HUES48 (cell line): ENCODE measurements at regions not wholly inside any gene's neighbourhood (a gene's known extent, or its start where the extent isn't known, plus 50 kb on each side); places are given as distances from the start of the nearest gene placed in this dataset.

Experiments used
- H3K27ac ChIP-seq: one replicate; pipeline ENCODE4 v1.7.0; 2013; ENCODE audit warnings: low read depth, low read length, inconsistent platforms
- H3K27me3 ChIP-seq: 2 replicates; pipeline ENCODE4 v1.6.1; 2013; ENCODE audit warnings: mild to moderate bottlenecking, low read length; ENCODE audit not compliant: control insufficient read depth, insufficient read depth
- H3K36me3 ChIP-seq: 2 replicates; pipeline ENCODE4 v1.6.1; 2013; ENCODE audit warnings: low read length; ENCODE audit not compliant: control insufficient read depth, insufficient read depth
- H3K4me1 ChIP-seq: 2 replicates; pipeline ENCODE4 v1.6.1; 2013; ENCODE audit warnings: mild to moderate bottlenecking, low read length; ENCODE audit not compliant: control insufficient read depth, insufficient read depth
- H3K4me3 ChIP-seq: 2 replicates; pipeline ENCODE4 v1.5.1; 2013; ENCODE audit warnings: mild to moderate bottlenecking, low read depth, low read length
- H3K9ac ChIP-seq: 2 replicates; pipeline ENCODE4 v1.6.1; 2013; ENCODE audit warnings: mild to moderate bottlenecking, low read depth, low read length, moderate library complexity
- H3K9me3 ChIP-seq: 2 replicates; pipeline ENCODE4 v1.6.1; 2013; ENCODE audit warnings: low read length; ENCODE audit not compliant: control insufficient read depth, insufficient read depth

GRCh38 chr20:7361321-7361720 lies 578.9 kb downstream of the HAO1 start:
- Histone ChIP-seq H3K9ac (no peak overlapping the region), H3K4me1 (peaks cover 7% of the 10 kb centered on the region; the same call in 1 of the 2 replicates), H3K36me3 (no peaks in the 10 kb centered on the region), H3K9me3 (no peaks in the 10 kb centered on the region; the same call in 1 of the 2 replicates), H3K4me3 (no peak overlapping the region), H3K27me3 (no peaks in the 10 kb centered on the region), H3K27ac (no peak overlapping the region)

GRCh38 chr20:7361931-7362330 lies 578.3 kb downstream of the HAO1 start:
- Histone ChIP-seq H3K27me3 (no peaks in the 10 kb centered on the region), H3K4me3 (no peak overlapping the region), H3K9ac (no peak overlapping the region), H3K9me3 (no peaks in the 10 kb centered on the region; the same call in 1 of the 2 replicates), H3K4me1 (peaks cover 7% of the 10 kb centered on the region; the same call in 1 of the 2 replicates), H3K27ac (no peak overlapping the region), H3K36me3 (no peaks in the 10 kb centered on the region)

- H3K36me3 ChIP-seq, result no peaks in the 10 kb centered on the region
- H3K9ac ChIP-seq, result no peak overlapping the region
- H3K4me1 ChIP-seq, result peaks cover 7% of the 10 kb centered on the region; the same call in 1 of the 2 replicates
- no peaks in the 10 kb centered on the region; the same call in 1 of the 2 replicates for H3K9me3 ChIP-seq
- H3K27me3 ChIP-seq, result no peaks in the 10 kb centered on the region
- H3K27ac ChIP-seq, result no peak overlapping the region
- no peak overlapping the region for H3K4me3 ChIP-seq
These were observed 577.7 kb downstream of the HAO1 start for GRCh38 chr20:7362601-7363000.

- H3K36me3 ChIP-seq, result no peaks in the 10 kb centered on the region
- no peaks in the 10 kb centered on the region; the same call in 1 of the 2 replicates for H3K9me3 ChIP-seq
- H3K27ac ChIP-seq, result no peak overlapping the region
- H3K27me3 ChIP-seq, result no peaks in the 10 kb centered on the region
- H3K4me3 ChIP-seq, result no peak overlapping the region
- H3K9ac ChIP-seq, result no peak overlapping the region
- peaks cover 5% of the 10 kb centered on the region; the same call in 1 of the 2 replicates for H3K4me1 ChIP-seq
These were observed 574.1 kb downstream of the HAO1 start for GRCh38 chr20:7366189-7366588.

DNA sequence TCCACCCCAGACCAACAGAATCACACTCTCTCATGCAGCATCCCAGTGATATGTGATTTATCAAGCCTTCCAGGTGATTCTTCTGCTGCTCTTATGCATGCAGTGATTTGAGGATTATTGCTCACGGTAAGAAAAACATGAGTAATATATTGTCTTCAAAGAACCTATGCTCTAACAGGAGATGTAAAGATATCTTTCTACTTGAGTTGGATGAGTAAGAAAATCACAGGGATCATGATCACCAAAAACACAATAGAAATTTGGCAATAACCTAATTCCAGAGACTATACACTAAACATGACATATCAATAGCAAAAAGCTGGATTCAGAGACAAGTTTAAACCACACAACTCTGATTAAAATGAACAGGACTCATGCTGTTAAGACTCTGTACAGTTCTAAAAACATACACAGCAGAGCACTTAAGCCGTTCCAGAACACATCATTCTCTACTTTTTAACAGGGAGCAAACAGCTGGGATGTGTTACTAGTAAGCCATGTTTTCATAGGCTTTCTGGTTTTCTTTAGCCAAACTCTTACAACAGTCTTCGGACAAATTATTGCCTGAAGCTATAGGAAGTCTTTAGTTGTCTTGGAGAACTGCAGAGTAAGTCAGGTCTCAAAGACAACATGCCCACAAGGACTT lies 568.6 kb downstream of the HAO1 start:
- Histone ChIP-seq H3K9ac (no peak overlapping the region), H3K9me3 (no peaks in the 10 kb centered on the region), H3K4me3 (no peak overlapping the region), H3K36me3 (no peaks in the 10 kb centered on the region), H3K4me1 (no peaks in the 10 kb centered on the region), H3K27me3 (no peaks in the 10 kb centered on the region), H3K27ac (no peak overlapping the region)

DNA sequence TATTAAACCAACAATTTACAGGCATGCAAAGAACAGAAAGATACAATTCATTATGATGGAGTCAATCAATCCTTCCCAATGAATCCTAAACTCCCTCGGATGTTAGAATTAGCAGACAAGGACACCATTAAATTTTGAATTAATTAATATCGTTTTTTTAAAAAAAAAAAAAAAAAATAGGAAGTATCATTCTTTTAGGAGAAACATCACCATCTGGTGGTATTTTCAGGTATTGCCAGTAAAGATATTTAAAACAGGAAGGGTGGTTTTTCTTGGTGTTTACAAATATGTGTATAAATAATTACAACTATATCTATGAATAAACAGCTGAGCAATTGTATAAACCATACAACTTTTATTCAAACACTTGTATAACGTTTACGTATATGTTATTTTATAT lies 564.4 kb downstream of the HAO1 start:
- no peaks in the 10 kb centered on the region for H3K27me3 ChIP-seq
- H3K27ac ChIP-seq, result no peak overlapping the region
- no peaks in the 10 kb centered on the region for H3K36me3 ChIP-seq
- H3K9me3 ChIP-seq, result no peaks in the 10 kb centered on the region
- no peak overlapping the region for H3K9ac ChIP-seq
- H3K4me1 ChIP-seq, result 0 out of 2 replicates have a peak, but pooled peaks cover 5% of the 10 kb centered on the region
- no peak overlapping the region for H3K4me3 ChIP-seq

DNA sequence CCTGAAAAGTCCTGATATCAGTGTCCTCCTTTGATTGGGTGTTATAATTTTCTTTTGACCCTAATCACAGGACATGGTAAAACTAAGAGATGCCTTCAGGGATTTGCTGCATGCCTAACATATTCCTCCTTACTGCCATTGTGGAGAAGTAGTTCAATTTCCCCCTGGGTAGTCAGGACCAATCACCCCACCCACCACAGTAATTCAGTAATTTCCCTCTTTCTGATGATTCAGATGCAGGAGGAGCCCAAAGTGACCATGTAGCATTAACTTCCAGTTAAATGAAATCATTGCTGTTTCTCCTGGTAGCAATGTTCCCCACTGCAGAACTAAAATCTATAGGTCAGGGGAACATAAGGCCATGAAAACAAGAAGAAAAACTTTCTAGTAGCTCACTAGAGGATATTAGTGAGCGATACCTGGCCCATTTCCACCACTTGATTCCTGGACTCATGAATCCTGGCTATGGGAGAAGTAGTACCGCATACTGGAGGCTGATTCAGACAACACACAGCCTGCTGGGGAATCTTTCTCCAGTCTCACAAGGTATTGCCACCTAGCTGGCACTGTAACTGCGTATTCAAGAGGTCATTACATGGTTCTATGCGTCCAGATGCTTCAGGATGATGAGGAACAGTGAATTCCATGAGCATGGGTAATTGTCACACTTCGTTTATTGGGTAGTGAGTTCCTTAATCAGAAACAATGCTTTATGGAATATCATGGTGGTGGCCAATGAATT lies 561.2 kb downstream of the HAO1 start:
- H3K36me3 ChIP-seq, result no peaks in the 10 kb centered on the region

GRCh38 chr20:7379621-7380220 lies 560.5 kb downstream of the HAO1 start:
- Histone ChIP-seq H3K9ac (no peak overlapping the region), H3K27ac (no peak overlapping the region), H3K9me3 (no peaks in the 10 kb centered on the region), H3K4me1 (0 out of 2 replicates have a peak, but pooled peaks cover 5% of the 10 kb centered on the region), H3K27me3 (no peaks in the 10 kb centered on the region), H3K4me3 (no peak overlapping the region), H3K36me3 (no peaks in the 10 kb centered on the region)

More for the DNA sequence above, 561.2 kb downstream of the HAO1 start:
- Histone ChIP-seq H3K27ac (no peak overlapping the region), H3K9ac (no peak overlapping the region), H3K4me1 (0 out of 2 replicates have a peak, but pooled peaks cover 5% of the 10 kb centered on the region), H3K4me3 (no peak overlapping the region), H3K27me3 (no peaks in the 10 kb centered on the region), H3K9me3 (no peaks in the 10 kb centered on the region)

- Histone ChIP-seq H3K36me3 (no peaks in the 10 kb centered on the region), H3K9ac (no peak overlapping the region), H3K27me3 (no peaks in the 10 kb centered on the region), H3K4me3 (no peak overlapping the region), H3K4me1 (no peaks in the 10 kb centered on the region; the same call in 1 of the 2 replicates), H3K27ac (no peak overlapping the region), H3K9me3 (no peaks in the 10 kb centered on the region)
These were observed 557.0 kb downstream of the HAO1 start for GRCh38 chr20:7383216-7383615.

DNA sequence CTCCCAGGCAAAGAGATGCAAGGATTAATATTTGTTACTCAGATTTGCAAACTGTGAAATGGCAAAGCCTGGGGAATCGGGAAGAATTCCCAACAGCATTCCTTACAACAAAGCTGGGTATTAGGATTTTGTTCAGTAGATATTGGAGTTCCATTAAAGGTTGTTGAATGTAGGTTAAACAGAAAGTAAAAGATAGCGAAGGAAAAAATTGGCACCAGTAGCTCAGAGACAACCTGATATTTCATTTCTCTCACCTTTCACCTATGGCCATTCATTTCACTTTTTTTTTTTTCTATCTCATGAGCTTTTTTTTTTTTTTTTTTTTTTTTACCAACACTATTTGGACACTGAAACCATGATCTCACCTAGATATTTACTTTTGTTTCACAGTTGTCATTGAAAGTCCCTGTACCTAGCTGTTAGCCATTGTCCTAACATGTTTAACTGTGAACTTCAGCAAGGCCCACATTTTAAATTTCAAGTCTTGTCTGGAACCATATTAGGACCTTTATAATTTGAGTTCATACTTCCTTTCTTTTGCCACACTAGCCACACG lies 552.5 kb downstream of the HAO1 start:
- Histone ChIP-seq H3K27ac (no peak overlapping the region), H3K9ac (no peak overlapping the region), H3K4me3 (no peak overlapping the region), H3K4me1 (no peaks in the 10 kb centered on the region; the same call in 1 of the 2 replicates), H3K36me3 (no peaks in the 10 kb centered on the region), H3K9me3 (no peaks in the 10 kb centered on the region), H3K27me3 (no peaks in the 10 kb centered on the region)
